ENCODE measurements at regions not wholly inside any gene's neighbourhood (a gene's known extent, or its start where the extent isn't known, plus 50 kb on each side); places are given as distances from the start of the nearest gene placed in this dataset.

- TF ChIP-seq, protein P1, sequence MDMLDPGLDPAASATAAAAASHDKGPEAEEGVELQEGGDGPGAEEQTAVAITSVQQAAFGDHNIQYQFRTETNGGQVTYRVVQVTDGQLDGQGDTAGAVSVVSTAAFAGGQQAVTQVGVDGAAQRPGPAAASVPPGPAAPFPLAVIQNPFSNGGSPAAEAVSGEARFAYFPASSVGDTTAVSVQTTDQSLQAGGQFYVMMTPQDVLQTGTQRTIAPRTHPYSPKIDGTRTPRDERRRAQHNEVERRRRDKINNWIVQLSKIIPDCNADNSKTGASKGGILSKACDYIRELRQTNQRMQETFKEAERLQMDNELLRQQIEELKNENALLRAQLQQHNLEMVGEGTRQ (IDR thresholded peaks at IDR 0.05; ENCODE audit: low read length), result no peak
- no peak for TF ChIP-seq GTF2F1 (IDR thresholded peaks at IDR 0.05; ENCODE audit: borderline replicate concordance, low read depth, low read length)
- TF ChIP-seq SIX5 (IDR thresholded peaks at IDR 0.05; ENCODE audit: low read depth, low read length), result no peak
Measured at GRCh38 chr2:117551858-117552257, 262.6 kb upstream of the DDX18 start (continued).
